ENCODE measurements at regions not wholly inside any gene's neighbourhood (a gene's known extent, or its start where the extent isn't known, plus 50 kb on each side); places are given as distances from the start of the nearest gene placed in this dataset.

DNA sequence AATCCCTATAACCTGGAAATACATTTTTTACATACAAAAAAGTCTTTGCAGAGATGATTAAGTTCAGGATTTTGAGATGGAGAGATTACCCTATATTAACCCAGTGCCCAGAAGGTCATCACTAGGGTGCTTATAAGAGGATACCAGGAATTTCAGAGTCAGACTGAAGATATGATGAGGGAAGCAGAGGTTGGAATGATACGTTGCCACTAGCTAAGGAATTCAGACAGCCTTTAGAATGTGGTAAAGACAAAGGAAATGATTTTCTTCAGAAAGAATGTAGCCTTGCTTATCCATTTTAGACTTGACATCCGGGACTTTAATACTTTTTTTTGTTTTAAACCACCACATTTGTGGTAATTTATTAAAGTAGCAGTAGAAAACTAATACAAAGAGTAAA lies 2176.8 kb upstream of the C9orf72 start:
- CTCF ChIA-PET: no interaction called here
- no peak overlapping the region for H3K27ac ChIP-seq (ENCODE audit: extremely low read depth, low read depth, low read length)
- POLR2A ChIA-PET: no interaction called here
- H3K4me3 ChIP-seq (ENCODE audit: low read depth, low read length): no peak overlapping the region
- H3K36me3 ChIP-seq (ENCODE audit: control insufficient read depth in 2 of 2, insufficient read depth in 1 of 2, low read length in 2 of 2): no peaks in the 10 kb centered on the region
- no peaks in the 10 kb centered on the region for H3K4me1 ChIP-seq (ENCODE audit: control insufficient read depth, insufficient read depth, low read length)
- H3K9me3 ChIP-seq (ENCODE audit: control insufficient read depth, insufficient read depth, low read depth, low read length): no peaks in the 10 kb centered on the region
- no peak for TF ChIP-seq ZNF169 (tag by site-specific recombination; IDR thresholded peaks at IDR 0.05)
- TF ChIP-seq ZNF660 (tag by site-specific recombination; IDR thresholded peaks at IDR 0.05): no peak
- no peak for TF ChIP-seq ZNF555 (tag by site-specific recombination; conservative IDR thresholded peaks at IDR 0.05)
- no peak for TF ChIP-seq ZNF324 (tag by site-specific recombination; IDR thresholded peaks at IDR 0.05)
- TF ChIP-seq ZNF561 (tag by site-specific recombination; IDR thresholded peaks at IDR 0.05; ENCODE audit: borderline replicate concordance): no peak
- no peak for TF ChIP-seq ZNF302 (tag by site-specific recombination; IDR thresholded peaks at IDR 0.05; ENCODE audit: low read depth)
- no peak for TF ChIP-seq ZSCAN23 (tag by site-specific recombination; IDR thresholded peaks at IDR 0.05)
- no peak for TF ChIP-seq ZNF157 (tag by site-specific recombination; IDR thresholded peaks at IDR 0.05)
- TF ChIP-seq, protein P1, sequence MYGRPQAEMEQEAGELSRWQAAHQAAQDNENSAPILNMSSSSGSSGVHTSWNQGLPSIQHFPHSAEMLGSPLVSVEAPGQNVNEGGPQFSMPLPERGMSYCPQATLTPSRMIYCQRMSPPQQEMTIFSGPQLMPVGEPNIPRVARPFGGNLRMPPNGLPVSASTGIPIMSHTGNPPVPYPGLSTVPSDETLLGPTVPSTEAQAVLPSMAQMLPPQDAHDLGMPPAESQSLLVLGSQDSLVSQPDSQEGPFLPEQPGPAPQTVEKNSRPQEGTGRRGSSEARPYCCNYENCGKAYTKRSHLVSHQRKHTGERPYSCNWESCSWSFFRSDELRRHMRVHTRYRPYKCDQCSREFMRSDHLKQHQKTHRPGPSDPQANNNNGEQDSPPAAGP (tag by site-specific recombination; IDR thresholded peaks at IDR 0.05): no peak
- TF ChIP-seq KLF8 (tag by site-specific recombination; IDR thresholded peaks at IDR 0.05): no peak

DNA sequence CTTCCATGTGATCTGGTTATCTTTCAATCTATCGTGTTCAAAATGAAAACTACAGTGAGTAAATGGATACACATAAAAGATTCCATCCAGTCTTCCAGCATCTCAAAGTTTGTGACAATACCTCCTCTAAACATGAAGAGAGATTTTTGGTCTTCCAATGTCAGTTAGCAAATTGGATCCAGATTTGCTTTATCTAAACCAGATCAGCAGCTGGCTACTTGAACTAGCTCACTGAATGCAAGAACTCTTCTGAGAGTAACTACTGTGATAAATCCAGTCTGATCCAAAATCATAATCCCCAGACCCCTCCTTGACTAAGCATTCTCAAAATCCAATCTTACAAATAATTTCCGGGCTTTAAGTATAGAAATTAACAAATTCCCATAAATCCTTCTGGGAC lies 2177.9 kb upstream of the C9orf72 start:
- POLR2A ChIA-PET: no interaction called here

More for the DNA sequence above, 2177.9 kb upstream of the C9orf72 start:
- no peak overlapping the region for H3K27ac ChIP-seq (ENCODE audit: extremely low read depth, low read depth, low read length)
- H3K9me3 ChIP-seq (ENCODE audit: control insufficient read depth, insufficient read depth, low read depth, low read length): no peaks in the 10 kb centered on the region
- no peaks in the 10 kb centered on the region for H3K36me3 ChIP-seq (ENCODE audit: control insufficient read depth in 2 of 2, insufficient read depth in 1 of 2, low read length in 2 of 2)
- CTCF ChIA-PET: no interaction called here
- TF ChIP-seq ZNF791 (tag by site-specific recombination; IDR thresholded peaks at IDR 0.05): no peak
- no peak for TF ChIP-seq ZNF423 (tag by site-specific recombination; IDR thresholded peaks at IDR 0.05)
- no peak for TF ChIP-seq ZNF175 (tag by site-specific recombination; IDR thresholded peaks at IDR 0.05)
- TF ChIP-seq TRIM28 (IDR thresholded peaks at IDR 0.05; ENCODE audit: borderline replicate concordance, low read length): no peak
- TF ChIP-seq ZBTB21 (tag by site-specific recombination; IDR thresholded peaks at IDR 0.05): no peak
- no peak for TF ChIP-seq KLF1 (tag by site-specific recombination; IDR thresholded peaks at IDR 0.05)
- no peak for TF ChIP-seq ZFP69B (tag by site-specific recombination; IDR thresholded peaks at IDR 0.05)
- TF ChIP-seq, protein P2, sequence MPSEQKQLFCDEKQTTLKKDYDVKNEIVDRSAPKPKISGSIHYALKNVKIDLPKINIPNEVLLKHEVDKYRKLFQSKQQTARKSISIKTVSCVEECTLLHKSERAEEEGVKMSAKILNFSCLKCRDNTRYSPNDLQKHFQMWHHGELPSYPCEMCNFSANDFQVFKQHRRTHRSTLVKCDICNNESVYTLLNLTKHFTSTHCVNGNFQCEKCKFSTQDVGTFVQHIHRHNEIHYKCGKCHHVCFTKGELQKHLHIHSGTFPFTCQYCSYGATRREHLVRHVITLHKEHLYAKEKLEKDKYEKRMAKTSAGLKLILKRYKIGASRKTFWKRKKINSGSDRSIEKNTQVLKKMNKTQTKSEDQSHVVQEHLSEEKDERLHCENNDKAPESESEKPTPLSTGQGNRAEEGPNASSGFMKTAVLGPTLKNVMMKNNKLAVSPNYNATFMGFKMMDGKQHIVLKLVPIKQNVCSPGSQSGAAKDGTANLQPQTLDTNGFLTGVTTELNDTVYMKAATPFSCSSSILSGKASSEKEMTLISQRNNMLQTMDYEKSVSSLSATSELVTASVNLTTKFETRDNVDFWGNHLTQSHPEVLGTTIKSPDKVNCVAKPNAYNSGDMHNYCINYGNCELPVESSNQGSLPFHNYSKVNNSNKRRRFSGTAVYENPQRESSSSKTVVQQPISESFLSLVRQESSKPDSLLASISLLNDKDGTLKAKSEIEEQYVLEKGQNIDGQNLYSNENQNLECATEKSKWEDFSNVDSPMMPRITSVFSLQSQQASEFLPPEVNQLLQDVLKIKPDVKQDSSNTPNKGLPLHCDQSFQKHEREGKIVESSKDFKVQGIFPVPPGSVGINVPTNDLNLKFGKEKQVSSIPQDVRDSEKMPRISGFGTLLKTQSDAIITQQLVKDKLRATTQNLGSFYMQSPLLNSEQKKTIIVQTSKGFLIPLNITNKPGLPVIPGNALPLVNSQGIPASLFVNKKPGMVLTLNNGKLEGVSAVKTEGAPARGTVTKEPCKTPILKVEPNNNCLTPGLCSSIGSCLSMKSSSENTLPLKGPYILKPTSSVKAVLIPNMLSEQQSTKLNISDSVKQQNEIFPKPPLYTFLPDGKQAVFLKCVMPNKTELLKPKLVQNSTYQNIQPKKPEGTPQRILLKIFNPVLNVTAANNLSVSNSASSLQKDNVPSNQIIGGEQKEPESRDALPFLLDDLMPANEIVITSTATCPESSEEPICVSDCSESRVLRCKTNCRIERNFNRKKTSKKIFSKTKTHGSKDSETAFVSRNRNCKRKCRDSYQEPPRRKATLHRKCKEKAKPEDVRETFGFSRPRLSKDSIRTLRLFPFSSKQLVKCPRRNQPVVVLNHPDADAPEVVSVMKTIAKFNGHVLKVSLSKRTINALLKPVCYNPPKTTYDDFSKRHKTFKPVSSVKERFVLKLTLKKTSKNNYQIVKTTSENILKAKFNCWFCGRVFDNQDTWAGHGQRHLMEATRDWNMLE (tag by site-specific recombination; conservative IDR thresholded peaks at IDR 0.05; ENCODE audit: low read depth): no peak
- no peak for TF ChIP-seq ZNF777 (tag by site-specific recombination; IDR thresholded peaks at IDR 0.05; ENCODE audit: borderline replicate concordance)
- TF ChIP-seq GLIS1 (tag by site-specific recombination; IDR thresholded peaks at IDR 0.05): no peak
- no peak for TF ChIP-seq ZNF544 (tag by site-specific recombination; IDR thresholded peaks at IDR 0.05)
- TF ChIP-seq, protein P3, sequence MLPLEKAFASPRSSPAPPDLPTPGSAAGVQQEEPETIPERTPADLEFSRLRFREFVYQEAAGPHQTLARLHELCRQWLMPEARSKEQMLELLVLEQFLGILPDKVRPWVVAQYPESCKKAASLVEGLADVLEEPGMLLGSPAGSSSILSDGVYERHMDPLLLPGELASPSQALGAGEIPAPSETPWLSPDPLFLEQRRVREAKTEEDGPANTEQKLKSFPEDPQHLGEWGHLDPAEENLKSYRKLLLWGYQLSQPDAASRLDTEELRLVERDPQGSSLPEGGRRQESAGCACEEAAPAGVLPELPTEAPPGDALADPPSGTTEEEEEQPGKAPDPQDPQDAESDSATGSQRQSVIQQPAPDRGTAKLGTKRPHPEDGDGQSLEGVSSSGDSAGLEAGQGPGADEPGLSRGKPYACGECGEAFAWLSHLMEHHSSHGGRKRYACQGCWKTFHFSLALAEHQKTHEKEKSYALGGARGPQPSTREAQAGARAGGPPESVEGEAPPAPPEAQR (tag by site-specific recombination; IDR thresholded peaks at IDR 0.05): no peak
- no peak overlapping the region for H3K4me3 ChIP-seq (ENCODE audit: low read depth, low read length)
- H3K4me1 ChIP-seq (ENCODE audit: control insufficient read depth, insufficient read depth, low read length): no peaks in the 10 kb centered on the region

Measured in HEK293 (cell line).